ENCODE measurements at regions not wholly inside any gene's neighbourhood (a gene's known extent, or its start where the extent isn't known, plus 50 kb on each side); places are given as distances from the start of the nearest gene placed in this dataset.

- Histone ChIP-seq H3K27me3 (replicated peaks; ENCODE audit: insufficient read depth) (no peaks in the 10 kb centered on the region), H3K4me3 (no peak overlapping the region), H3K4me2 (ENCODE audit: unreplicated experiment) (no peak overlapping the region), H3F3A (ENCODE audit: insufficient read depth) (no peaks in the 10 kb centered on the region), H3K79me2 (ENCODE audit: insufficient read depth) (no peaks in the 10 kb centered on the region), H3K9me3 (ENCODE audit: low read depth) (no peaks in the 10 kb centered on the region), H3K9ac (no peak overlapping the region), H3K27ac (no peak overlapping the region), H2AFZ (no peak overlapping the region), H3K36me3 (ENCODE audit: low read depth) (no peaks in the 10 kb centered on the region), H4K20me1 (ENCODE audit: insufficient read depth) (no peaks in the 10 kb centered on the region), H3K4me1 (ENCODE audit: insufficient read depth) (no peaks in the 10 kb centered on the region), H3K9me2 (ENCODE audit: insufficient read depth) (no peaks in the 10 kb centered on the region)
- 34 to 41% methylated on average over 6 of the region's 6 CpGs for WGBS, 2 experiments (ENCODE audit: low coverage in 1 of 2, low lambda C conversion rate in 2 of 2, missing lambda C conversion rate in 2 of 2)
- DNase-seq, result no peak
- TF ChIP-seq EZH2 (IDR thresholded peaks at IDR 0.05; ENCODE audit: insufficient read depth, poor library complexity, severe bottlenecking), result no peak
- no peak for TF ChIP-seq EZH2phosphoT487 (IDR thresholded peaks at IDR 0.05; ENCODE audit: insufficient read depth, low read depth)
- in situ Hi-C loops (cut with MboI), result no loop called here
Measured at GRCh38 chr4:173652283-173652931, 122.4 kb upstream of the HAND2 start.

GRCh38 chr4:173651651-173652282 lies 121.7 kb upstream of the HAND2 start:
- H2AFZ ChIP-seq, result no peak overlapping the region

GRCh38 chr4:173647902-173648301 lies 117.9 kb upstream of the HAND2 start:
- Histone ChIP-seq H3K27me3 (replicated peaks; ENCODE audit: insufficient read depth) (no peaks in the 10 kb centered on the region), H3K9ac (no peak overlapping the region), H3K9me3 (ENCODE audit: low read depth) (no peaks in the 10 kb centered on the region), H3K4me3 (no peak overlapping the region), H3K4me2 (ENCODE audit: unreplicated experiment) (no peak overlapping the region), H4K20me1 (ENCODE audit: insufficient read depth) (no peaks in the 10 kb centered on the region), H3K36me3 (ENCODE audit: low read depth) (no peaks in the 10 kb centered on the region), H3F3A (ENCODE audit: insufficient read depth) (no peaks in the 10 kb centered on the region), H3K4me1 (ENCODE audit: insufficient read depth) (no peaks in the 10 kb centered on the region), H3K79me2 (ENCODE audit: insufficient read depth) (no peaks in the 10 kb centered on the region), H3K9me2 (ENCODE audit: insufficient read depth) (no peaks in the 10 kb centered on the region), H2AFZ (no peak overlapping the region), H3K27ac (no peak overlapping the region)
- WGBS, 2 experiments (ENCODE audit: low coverage in 1 of 2, low lambda C conversion rate in 2 of 2, missing lambda C conversion rate in 2 of 2), result 65 to 68% methylated on average over 4 of the region's 4 CpGs
- no peak for DNase-seq
- TF ChIP-seq EZH2phosphoT487 (IDR thresholded peaks at IDR 0.05; ENCODE audit: insufficient read depth, low read depth) (no peak), EZH2 (IDR thresholded peaks at IDR 0.05; ENCODE audit: insufficient read depth, poor library complexity, severe bottlenecking) (no peak)
- in situ Hi-C loops (cut with MboI), result no loop called here

More at GRCh38 chr4:173651651-173652282, 121.7 kb upstream of the HAND2 start:
- H3K4me2 ChIP-seq (ENCODE audit: unreplicated experiment), result no peak overlapping the region
- DNase-seq, result no peak
- no peaks in the 10 kb centered on the region for H4K20me1 ChIP-seq (ENCODE audit: insufficient read depth)
- H3K9me3 ChIP-seq (ENCODE audit: low read depth), result no peaks in the 10 kb centered on the region
- no peaks in the 10 kb centered on the region for H3K36me3 ChIP-seq (ENCODE audit: low read depth)
- no peak for TF ChIP-seq EZH2 (IDR thresholded peaks at IDR 0.05; ENCODE audit: insufficient read depth, poor library complexity, severe bottlenecking)
- no peak for TF ChIP-seq EZH2phosphoT487 (IDR thresholded peaks at IDR 0.05; ENCODE audit: insufficient read depth, low read depth)
- in situ Hi-C loops (cut with MboI), result no loop called here
- no peak overlapping the region for H3K9ac ChIP-seq
- H3K4me1 ChIP-seq (ENCODE audit: insufficient read depth), result no peaks in the 10 kb centered on the region
- WGBS, 2 experiments (ENCODE audit: low coverage in 1 of 2, low lambda C conversion rate in 2 of 2, missing lambda C conversion rate in 2 of 2), result 32% methylated on average over 7 of the region's 7 CpGs
- no peak overlapping the region for H3K27ac ChIP-seq
- no peaks in the 10 kb centered on the region for H3K9me2 ChIP-seq (ENCODE audit: insufficient read depth)
- no peaks in the 10 kb centered on the region for H3K79me2 ChIP-seq (ENCODE audit: insufficient read depth)
- H3F3A ChIP-seq (ENCODE audit: insufficient read depth), result no peaks in the 10 kb centered on the region
- H3K4me3 ChIP-seq, result no peak overlapping the region
- H3K27me3 ChIP-seq (replicated peaks; ENCODE audit: insufficient read depth), result no peaks in the 10 kb centered on the region

- in situ Hi-C loops (cut with MboI), result no loop called here
Measured at GRCh38 chr4:173642509-173642908, 112.5 kb upstream of the HAND2 start.

More at GRCh38 chr4:173642509-173642908, 112.5 kb upstream of the HAND2 start:
- Histone ChIP-seq H3K9me2 (ENCODE audit: insufficient read depth) (no peaks in the 10 kb centered on the region), H4K20me1 (ENCODE audit: insufficient read depth) (no peaks in the 10 kb centered on the region), H3K4me3 (no peak overlapping the region), H3K36me3 (ENCODE audit: low read depth) (no peaks in the 10 kb centered on the region), H3K27me3 (replicated peaks; ENCODE audit: insufficient read depth) (no peaks in the 10 kb centered on the region), H3K9ac (no peak overlapping the region), H3K79me2 (ENCODE audit: insufficient read depth) (no peaks in the 10 kb centered on the region), H3K4me1 (ENCODE audit: insufficient read depth) (no peaks in the 10 kb centered on the region), H3F3A (ENCODE audit: insufficient read depth) (no peaks in the 10 kb centered on the region), H3K9me3 (ENCODE audit: low read depth) (no peaks in the 10 kb centered on the region), H3K4me2 (ENCODE audit: unreplicated experiment) (no peak overlapping the region), H3K27ac (no peak overlapping the region), H2AFZ (no peak overlapping the region)
- WGBS, 2 experiments (ENCODE audit: low coverage in 1 of 2, low lambda C conversion rate in 2 of 2, missing lambda C conversion rate in 2 of 2), result 14 to 15% methylated on average over 3 of the region's 3 CpGs
- TF ChIP-seq EZH2phosphoT487 (IDR thresholded peaks at IDR 0.05; ENCODE audit: insufficient read depth, low read depth) (no peak), EZH2 (IDR thresholded peaks at IDR 0.05; ENCODE audit: insufficient read depth, poor library complexity, severe bottlenecking) (no peak)
- no peak for DNase-seq

All from GM23248 (cell line).